ENCODE measurements at regions not wholly inside any gene's neighbourhood (a gene's known extent, or its start where the extent isn't known, plus 50 kb on each side); places are given as distances from the start of the nearest gene placed in this dataset.

DNA sequence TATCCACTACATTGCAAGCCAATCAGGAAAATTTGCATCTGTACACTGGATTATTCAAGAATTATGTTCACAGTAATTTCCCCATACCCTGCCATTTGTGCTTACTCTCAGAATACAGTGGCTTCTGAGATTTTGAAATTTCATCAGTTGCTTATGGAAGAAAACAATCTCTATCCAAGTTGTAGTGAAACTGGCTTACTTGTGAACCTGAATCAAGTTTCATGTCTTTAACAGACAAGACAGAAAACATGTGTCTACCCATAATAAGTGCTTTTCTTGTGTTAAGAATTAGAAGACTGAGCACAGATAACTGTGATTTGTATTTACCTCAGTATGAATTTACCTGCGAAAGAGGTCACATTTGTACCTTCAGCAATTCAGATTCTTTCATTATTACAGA, 672.7 kb upstream of the ADGRL2 start:
- DNase-seq, result no peak

DNA sequence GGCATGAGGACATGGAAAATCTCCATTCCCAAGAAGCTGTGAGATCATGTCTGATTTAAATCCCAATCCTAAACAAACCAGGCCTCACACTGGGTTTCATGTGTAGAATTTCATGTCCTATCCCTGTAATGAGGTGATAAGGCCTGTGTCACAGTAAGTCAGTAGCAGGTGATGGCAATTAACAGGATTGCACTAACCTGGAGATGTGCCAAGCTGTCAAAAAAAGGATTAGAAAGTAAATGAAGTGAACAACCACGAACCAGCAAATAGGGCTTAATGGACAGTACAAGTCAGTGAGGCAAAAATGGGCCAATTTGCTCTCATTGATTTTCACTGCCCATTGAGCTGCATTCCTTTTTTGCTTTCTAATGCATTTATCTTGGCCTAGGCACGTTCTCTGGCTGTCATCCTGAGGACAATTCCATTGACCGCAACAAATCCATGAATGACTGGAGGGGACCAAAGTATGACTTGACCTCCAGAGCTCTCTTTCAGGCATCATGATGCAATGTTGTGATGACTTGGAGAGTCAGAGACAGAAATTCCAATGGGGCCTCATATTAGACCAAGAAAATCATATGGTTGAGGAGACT, 673.6 kb upstream of the ADGRL2 start:
- DNase-seq, result no peak

DNA sequence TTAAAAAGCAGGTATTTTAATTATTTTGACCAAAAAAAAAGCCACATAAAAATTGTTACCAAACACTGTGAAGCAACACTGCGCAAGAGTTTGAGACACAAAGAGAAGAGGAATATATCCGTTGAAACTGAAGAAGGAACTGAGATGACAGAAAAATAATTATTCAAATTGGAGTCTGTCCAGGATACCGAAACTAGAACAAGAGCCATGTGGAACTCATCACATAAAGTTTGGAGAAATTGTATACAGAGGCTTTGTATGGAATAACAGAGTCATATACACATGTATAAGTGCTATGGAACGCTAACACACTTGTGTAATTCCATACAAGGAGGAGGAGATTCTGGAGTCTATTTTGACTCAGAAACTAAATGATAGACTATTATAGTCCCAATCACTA, 675.1 kb upstream of the ADGRL2 start:
- no peak for DNase-seq

DNA sequence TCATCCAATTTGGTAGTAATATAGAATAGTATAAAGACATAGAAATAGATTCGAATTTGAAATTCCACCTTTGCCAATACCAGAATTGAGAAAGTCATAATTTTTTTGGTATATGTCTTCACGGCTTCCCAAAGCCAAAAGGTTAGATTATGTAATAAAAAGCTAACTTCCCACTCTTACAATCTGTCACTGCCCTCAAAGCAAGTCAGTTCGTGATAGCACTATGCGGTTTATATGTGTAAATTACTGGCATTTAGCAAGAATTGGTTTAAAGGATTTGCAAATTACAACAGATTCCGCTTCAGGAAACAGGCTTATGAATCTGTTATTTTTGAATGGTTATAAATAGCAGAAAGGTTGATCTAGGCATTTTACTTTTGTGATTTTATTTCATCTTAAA, 679.4 kb upstream of the ADGRL2 start:
- no peak for DNase-seq

DNA sequence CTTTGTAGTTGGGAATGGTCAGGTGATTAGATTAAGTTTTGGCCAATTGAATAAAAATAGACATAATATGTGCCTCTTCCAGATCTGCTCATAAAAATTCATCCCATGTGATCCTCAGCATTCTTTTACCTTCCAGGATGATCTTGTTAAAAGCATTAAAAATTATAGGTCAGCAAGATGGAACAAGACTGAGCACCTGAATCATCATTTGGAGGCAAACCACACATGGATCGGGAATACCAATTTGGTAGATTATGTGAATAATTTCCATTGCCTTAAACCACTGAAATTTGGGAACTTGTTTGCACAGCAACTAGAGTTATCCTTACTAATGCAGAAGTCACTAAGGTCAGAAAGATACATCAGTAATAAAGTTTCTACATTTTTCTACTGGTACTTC, 681.4 kb upstream of the ADGRL2 start:
- no peak for DNase-seq

DNA sequence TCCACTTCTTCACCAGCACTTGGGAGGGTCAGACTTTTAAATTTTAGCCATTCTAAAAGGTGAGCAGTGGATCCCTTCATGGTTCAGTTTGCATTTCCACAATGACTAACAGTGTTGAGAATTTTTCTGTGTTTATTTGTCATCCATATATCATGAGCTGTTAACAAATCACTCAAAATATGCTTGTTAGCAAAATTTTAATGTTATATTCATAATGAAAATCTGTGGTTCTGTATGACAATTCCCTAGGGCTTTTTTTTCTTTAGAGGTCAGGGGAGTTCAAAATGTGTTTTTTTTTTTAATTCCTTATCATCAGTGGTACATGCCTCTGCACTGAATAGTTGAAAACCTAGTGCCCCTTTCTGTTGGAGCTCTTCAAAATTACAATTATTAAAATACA, 682.2 kb upstream of the ADGRL2 start:
- DNase-seq, result no peak

DNA sequence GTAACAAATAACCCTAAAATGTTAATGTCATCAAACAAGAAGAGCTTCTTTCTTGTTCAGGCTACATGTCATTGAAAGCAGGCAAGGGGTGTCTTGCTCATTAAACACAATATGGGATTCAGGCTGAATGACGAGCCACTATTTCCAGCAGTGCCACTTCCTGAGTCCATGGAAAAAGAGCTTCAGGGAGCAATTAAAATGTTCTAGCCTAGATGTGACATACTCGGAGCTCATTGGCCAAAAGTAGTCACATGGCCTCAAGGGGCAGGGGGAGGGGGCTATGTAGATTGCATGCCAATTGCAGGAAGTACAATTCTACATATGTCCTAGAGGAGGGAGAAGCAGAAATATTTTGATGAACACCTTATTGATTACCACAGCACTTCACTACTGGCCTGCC, 685.3 kb upstream of the ADGRL2 start:
- DNase-seq, result no peak

DNA sequence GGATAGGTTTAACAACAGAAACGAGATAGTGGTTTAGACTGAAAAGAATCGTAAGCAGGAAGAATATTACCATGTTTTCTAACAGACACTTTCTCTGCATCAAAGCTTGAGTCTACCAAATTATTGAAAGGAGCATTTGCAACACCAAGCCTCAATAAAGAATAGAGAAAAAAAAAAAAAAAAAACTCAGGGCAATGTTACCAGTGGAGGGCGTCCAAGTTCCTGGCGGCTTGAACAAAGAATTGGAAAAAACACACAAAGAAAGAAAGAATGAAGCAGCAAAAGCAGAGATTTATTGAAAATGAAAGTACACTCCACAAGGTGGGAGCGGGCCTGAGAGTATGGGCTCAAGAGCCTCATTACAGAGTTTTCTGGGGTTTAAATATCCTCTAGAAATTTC, 686.5 kb upstream of the ADGRL2 start:
- DNase-seq, result no peak

- DNase-seq, result no peak
Measured at GRCh38 chr1:81113688-81114087, 687.0 kb upstream of the ADGRL2 start.

GRCh38 chr1:81111818-81112217, 688.9 kb upstream of the ADGRL2 start:
- DNase-seq, result no peak

DNA sequence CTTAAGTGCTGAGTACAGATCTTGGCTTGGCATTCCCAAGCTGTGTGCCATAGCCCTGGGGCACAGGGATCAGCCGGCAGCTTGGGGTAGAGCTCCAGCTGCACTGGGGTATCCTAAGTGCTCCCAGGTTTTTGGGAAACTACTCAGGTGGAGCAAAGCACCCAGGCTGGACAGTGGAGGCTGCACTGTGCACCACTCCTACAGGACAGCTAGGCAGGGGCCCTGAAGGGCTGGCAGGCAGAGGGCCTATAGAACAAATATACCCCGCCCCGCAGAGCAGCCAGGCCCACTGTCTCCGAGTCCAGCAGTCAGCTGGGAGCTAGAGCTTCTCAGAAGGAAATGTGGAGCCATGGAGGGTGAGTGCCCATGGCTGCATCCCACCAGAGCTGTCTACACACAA, 691.7 kb upstream of the ADGRL2 start:
- no peak for DNase-seq

DNA sequence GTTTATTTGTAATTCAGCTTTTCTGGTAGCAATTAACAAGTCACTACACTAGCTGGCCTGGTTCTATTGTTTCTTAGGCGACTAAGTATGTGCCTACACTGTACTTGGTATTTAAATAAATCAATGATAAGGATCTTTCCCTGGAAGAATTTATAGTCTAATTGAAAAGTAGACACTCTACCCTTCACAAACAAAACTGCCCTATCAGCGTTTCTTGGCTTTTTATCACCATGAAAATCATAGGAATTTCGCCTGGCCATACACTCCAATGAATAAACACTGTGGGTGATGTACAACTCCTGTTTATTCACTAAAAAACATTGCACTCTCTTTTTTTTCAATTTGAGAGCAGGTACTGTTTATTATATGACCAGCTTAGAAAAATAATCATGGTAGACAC, 702.9 kb upstream of the ADGRL2 start:
- DNase-seq, result no peak

- no peak for DNase-seq
Measured at GRCh38 chr1:81073580-81073979, 727.2 kb upstream of the ADGRL2 start.

DNA sequence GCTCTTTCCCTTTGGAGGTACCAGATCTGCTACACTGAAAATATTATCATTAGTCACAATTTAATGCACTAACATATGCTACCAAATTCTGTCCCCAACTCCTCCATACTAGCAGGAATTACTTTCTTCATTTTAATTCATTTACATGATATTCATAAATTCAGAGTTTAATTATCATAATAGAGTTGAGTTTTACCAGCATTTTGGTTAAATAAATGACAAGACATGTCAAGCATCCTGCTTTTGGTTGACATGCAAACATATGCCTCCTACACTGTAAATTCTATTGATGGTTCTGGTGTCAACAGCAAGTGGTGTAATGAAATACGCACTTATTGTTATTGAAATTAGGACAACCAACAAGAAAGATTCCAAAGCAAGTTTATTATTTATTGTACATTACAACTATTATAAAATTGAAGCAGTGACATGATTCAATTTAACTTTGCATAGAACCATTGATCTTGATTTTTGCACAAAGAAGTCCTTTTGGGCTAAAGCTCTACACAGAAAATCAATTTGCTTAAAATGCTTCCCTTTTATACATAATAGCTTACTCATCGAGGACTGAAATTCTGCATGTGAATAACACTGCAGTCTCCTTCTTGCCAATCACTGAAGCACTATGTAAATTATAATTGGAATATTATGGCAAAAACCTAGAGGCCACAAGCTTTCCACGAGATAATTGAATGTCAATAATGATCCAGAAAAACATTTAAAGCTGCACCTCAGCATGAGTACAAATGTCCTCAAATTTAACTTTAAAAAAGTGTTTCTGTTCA, 728.6 kb upstream of the ADGRL2 start:
- no peak for DNase-seq

DNA sequence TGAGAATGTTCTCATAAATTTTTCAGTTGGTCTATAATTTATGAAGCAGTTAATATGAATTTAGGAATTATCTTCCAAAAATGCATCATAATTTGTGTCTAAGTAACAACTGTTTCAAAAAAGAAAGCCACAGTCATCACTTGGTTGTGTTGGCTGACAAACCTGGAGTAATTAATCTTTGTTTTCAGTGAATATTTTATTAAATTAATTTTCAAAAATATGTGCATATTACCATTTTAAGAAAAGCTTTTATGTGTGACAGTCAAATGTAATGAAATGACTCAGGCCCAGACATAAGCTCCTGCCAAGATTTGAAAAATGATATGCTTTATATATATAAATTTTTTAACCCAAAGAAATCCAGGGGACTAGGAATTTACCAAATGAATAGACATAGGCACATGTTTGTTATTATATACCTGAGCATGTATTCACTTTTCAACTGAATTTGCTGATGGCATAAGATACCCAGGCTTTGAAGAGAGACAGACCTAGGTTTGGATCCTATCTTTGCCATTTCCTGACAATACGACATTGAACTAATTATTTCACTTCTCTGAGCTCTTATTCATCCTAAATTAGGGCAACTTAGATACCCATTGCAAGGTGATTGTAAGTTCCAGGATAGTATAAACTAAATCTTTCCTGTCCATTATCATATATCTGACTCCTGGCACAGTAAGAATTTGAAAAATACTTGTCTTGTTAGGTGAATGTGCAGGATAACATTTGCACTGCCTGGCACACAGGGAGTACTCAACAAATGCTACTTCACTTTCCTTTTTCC, 729.5 kb upstream of the ADGRL2 start:
- no peak for DNase-seq

DNA sequence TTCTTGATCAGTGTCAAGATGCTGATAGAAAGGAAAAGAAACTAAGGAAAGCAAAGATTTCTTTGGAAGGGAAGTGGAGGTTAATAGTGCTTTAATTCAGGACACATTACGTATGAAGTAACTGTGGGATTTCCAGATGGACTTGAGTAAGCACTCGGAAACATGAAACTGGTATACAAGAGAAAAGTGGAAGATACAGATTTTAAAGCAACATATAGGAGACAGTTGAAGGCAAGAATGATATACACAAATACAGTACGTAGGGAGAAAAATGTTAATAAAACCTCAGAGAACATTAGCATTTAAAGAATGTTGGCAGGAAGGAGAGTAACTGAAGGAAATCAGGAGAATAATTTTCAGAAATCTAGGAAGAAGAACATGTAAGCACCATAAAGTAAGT, 730.9 kb upstream of the ADGRL2 start:
- DNase-seq, result no peak

GRCh38 chr1:81068726-81069125, 732.0 kb upstream of the ADGRL2 start:
- no peak for DNase-seq

DNA sequence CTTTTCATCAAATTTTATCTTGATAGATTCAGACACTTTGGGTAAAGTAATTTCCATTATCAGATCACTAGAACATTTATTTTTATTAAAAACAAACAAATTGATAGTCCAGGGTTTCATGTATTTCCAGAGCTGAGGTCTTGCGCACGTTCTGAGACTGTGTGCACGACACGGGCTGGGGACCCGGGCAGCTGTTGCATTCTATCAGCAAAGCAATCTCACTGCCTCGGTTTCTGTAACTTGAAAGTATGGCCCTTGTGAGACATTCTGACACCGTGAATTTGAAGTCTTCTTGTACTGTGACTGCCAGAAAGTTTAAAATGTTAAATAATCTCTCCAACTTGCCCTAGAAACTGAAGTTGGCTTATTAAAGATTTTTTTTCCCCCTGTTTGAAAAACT, 746.9 kb upstream of the ADGRL2 start:
- no peak for DNase-seq

GRCh38 chr1:81052162-81052561, 748.6 kb upstream of the ADGRL2 start:
- no peak for DNase-seq

GRCh38 chr1:81050390-81050789, 750.3 kb upstream of the ADGRL2 start:
- DNase-seq, result no peak

DNA sequence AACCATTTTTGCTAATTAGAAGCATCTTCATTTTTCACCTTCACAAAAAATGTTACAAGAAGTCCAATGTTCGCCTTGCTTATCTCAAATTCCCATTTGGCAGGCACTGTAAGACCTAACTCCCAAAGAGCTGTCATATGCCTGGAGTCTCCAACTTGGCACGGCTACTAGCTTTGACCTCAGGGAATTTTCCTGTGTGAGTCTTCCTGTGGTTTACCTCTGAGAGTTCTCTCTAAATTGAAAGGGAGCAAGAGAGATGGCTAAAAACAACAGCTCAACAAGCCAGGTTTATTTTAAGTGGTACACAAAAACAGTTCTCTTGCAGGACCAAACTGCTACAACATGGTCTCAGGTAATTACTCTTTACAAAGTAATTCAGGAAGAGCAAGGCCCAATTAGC, 756.0 kb upstream of the ADGRL2 start:
- DNase-seq, result no peak

DNA sequence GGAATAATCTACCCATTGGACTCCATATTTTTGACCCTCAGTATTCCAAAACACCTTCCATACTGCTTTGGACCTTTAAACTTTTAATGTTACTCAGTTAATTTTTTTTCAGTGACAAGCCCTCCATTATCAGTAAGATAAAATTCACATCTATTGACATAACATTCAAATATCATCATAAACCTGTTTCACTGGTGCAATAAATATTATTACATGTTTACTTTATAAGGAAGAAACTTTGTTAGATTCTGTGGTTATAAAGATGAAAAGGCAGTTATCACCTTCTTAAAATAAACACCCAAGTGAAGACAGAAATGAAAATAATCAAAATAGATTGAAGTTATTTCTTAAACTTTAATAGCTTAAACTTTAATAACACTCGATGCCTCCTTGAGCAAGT, 758.5 kb upstream of the ADGRL2 start:
- no peak for DNase-seq

DNA sequence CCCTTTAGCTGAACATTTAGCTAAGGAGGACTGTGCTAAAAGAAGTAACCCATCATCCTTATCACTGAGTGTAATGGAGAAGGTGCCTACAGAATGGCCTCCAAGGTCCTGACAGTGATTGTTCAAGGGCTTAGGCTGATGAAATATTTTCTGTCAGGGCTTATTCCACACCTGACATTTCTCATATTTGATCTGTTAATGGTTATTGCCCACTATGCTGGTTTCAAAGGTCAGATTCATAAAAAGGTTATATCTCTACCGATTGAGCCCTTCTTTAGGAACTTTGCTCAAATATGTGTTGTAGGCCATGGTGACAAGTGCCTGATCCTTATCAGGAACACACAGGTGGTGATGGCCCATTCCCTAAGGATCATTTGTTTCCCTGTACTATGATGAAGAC, 766.4 kb upstream of the ADGRL2 start:
- DNase-seq, result no peak

- DNase-seq, result no peak
Measured at GRCh38 chr1:81032973-81033425, 767.7 kb upstream of the ADGRL2 start.
